GM21825 (cell line): ENCODE measurements at regions not wholly inside any gene's neighbourhood (a gene's known extent, or its start where the extent isn't known, plus 50 kb on each side); places are given as distances from the start of the nearest gene placed in this dataset.
A peak's percentile ranks its signal among the peaks of the same experiment; 100 is the strongest.
"Not testable (repeated sequence)": the region's sequence is repeated elsewhere in the genome, so short reads cannot be mapped to it uniquely, and the experiment has no call there.

Source experiments
- ATAC-seq: cut with Tn5 transposase; IDR thresholded peaks from one replicate; pipeline ENCODE4 v1.9.1; 2021; ENCODE audit warnings: mild to moderate bottlenecking, moderate library complexity; ENCODE audit not compliant: unreplicated experiment

GRCh38 chr9:90165281-90165680 is 477.3 kb downstream of the DIRAS2 start:
- ATAC-seq = no peak

- not testable (repeated sequence) for ATAC-seq
Measured at GRCh38 chr9:90166374-90166773, 476.2 kb downstream of the DIRAS2 start.

- no peak for ATAC-seq
Measured at GRCh38 chr9:90167914-90168313, 474.7 kb downstream of the DIRAS2 start.

- no peak for ATAC-seq
Measured at GRCh38 chr9:90169490-90169889, 473.1 kb downstream of the DIRAS2 start.

GRCh38 chr9:90173935-90174334 is 468.7 kb downstream of the DIRAS2 start:
- not testable (repeated sequence) for ATAC-seq

GRCh38 chr9:90174346-90174745 is 468.3 kb downstream of the DIRAS2 start:
- ATAC-seq = not testable (repeated sequence)

- ATAC-seq = no peak
Measured at GRCh38 chr9:90175257-90175656, 467.4 kb downstream of the DIRAS2 start.

- ATAC-seq = no peak
Measured at GRCh38 chr9:90175865-90176264, 466.8 kb downstream of the DIRAS2 start.

GRCh38 chr9:90176901-90177300 is 465.7 kb downstream of the DIRAS2 start:
- no peak for ATAC-seq

- ATAC-seq = no peak
Measured at GRCh38 chr9:90180381-90180780, 462.2 kb downstream of the DIRAS2 start.

GRCh38 chr9:90188656-90189055 is 454.0 kb downstream of the DIRAS2 start:
- peak; percentile 31 for ATAC-seq

GRCh38 chr9:90189306-90189705 is 453.3 kb downstream of the DIRAS2 start:
- ATAC-seq = peak; percentile 94

- ATAC-seq = not testable (repeated sequence)
Measured at GRCh38 chr9:90192465-90192864, 450.2 kb downstream of the DIRAS2 start.

- ATAC-seq = no peak
Measured at GRCh38 chr9:90198956-90199355, 443.7 kb downstream of the DIRAS2 start.

GRCh38 chr9:90201766-90202165 is 440.9 kb downstream of the DIRAS2 start:
- ATAC-seq = no peak

- ATAC-seq = no peak
Measured at GRCh38 chr9:90204128-90204831, 438.3 kb downstream of the DIRAS2 start.

- not testable (repeated sequence) for ATAC-seq
Measured at GRCh38 chr9:90213045-90213444, 429.6 kb downstream of the DIRAS2 start.

GRCh38 chr9:90219548-90220118 is 423.0 kb downstream of the DIRAS2 start:
- ATAC-seq = no peak

GRCh38 chr9:90221899-90222298 is 420.7 kb downstream of the DIRAS2 start:
- not testable (repeated sequence) for ATAC-seq

GRCh38 chr9:90226839-90227338 is 415.7 kb downstream of the DIRAS2 start:
- not testable (repeated sequence) for ATAC-seq

- not testable (repeated sequence) for ATAC-seq
Measured at GRCh38 chr9:90233081-90233480, 409.5 kb downstream of the DIRAS2 start.

GRCh38 chr9:90240541-90240940 is 402.1 kb downstream of the DIRAS2 start:
- no peak for ATAC-seq
